D721Med (cell line): ENCODE measurements at regions not wholly inside any gene's neighbourhood (a gene's known extent, or its start where the extent isn't known, plus 50 kb on each side); places are given as distances from the start of the nearest gene placed in this dataset.

ENCODE experiments used
- DNase-seq: peaks from one replicate; pipeline ENCODE4 v3.0.0; 2011; ENCODE audit warnings: low spot score; ENCODE audit not compliant: insufficient read length
- FAIRE-seq: peaks from 2 replicates; lab custom pipeline; 2011; peaks lifted over from hg19 to GRCh38; lab: Jason Lieb, UNC
- CTCF ChIP-seq: IDR thresholded peaks from 2 replicates; pipeline ENCODE4 v1.5.1; 2012; ENCODE audit warnings: mild to moderate bottlenecking, control low read depth; ENCODE audit not compliant: insufficient read depth; ENCODE audit errors: missing control alignments

DNA sequence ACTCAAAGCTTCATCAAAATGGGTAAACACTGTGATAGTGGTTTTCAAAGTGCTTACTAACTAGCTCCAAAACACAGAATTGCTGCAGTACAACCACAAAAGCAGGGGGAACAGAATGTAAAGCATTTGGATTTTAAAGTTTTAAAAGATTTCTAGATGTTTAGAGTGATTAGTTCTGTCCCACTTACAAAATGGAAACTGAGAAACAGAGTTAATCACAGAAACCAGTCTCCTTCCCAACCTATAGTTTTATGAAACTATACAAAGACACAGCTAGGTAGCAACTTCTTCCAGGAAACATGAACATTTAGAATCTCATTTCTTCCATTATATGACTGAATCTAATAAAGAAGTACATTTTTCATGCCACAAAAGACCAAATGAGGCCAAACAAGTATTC, 73.8 kb upstream of the HNRNPA3 start:
- no peak for DNase-seq
- no peak for TF ChIP-seq CTCF
- FAIRE-seq: no peak

DNA sequence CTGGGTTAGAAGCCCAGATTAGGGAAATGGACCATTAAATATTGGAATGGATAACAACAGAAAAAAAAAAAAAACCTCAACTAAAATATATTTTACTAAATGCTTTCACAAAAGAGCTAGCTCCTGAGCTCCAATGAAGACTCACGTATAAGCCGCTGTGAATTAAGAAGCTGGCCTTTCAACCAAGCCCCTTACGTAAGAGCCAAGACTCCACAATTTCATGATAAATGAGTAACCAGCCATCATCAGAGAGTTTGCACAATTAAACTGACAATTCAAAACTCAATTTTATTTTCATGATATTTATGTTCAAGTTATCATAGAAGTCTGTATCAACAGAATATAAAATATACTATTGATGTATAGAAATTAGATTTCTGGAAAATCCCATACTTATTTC, 70.7 kb upstream of the HNRNPA3 start:
- no peak for TF ChIP-seq CTCF
- FAIRE-seq (no peak), DNase-seq (no peak)

- no peak for DNase-seq
- TF ChIP-seq CTCF: no peak
- no peak for FAIRE-seq
Measured at GRCh38 chr2:177143444-177143843, 69.2 kb upstream of the HNRNPA3 start.

GRCh38 chr2:177147093-177147694, 65.4 kb upstream of the HNRNPA3 start:
- DNase-seq (no peak), FAIRE-seq (peak; percentile 90)
- peak; percentile 76 for TF ChIP-seq CTCF

GRCh38 chr2:177147834-177148445, 64.7 kb upstream of the HNRNPA3 start:
- TF ChIP-seq CTCF: no peak
- FAIRE-seq (no peak), DNase-seq (no peak)

DNA sequence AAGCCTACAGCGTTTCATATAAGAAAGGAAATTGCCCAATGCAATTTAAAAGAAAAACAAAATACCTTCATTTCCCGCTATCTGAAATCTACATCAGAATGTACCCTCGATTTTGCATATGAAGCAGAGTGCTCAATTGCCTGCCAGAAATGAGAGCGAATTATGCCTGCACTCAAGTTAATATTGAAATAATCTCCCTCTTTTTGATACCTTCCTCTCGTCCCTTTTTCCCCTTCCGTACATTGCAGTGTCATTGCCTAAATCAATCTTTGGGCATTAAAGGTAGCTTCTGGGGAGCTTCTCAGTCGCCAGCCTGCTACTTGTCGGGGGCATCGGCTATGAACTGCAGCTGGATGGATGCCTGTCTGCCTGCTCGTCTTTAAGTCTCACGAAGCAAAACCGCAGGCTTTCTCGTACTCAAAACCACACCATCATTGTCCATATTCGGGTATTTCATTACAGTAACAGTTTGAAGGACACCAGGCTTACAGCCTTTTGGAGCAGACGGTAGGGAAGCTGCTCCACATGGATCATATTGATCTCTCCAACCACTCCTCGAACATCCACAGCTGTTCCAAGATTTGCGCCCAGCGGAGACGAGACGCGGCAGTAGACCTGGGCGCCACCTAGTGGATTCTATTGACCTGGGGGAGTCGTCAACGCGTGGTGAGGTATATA, 64.0 kb upstream of the HNRNPA3 start:
- TF ChIP-seq CTCF: peak; percentile 88
- FAIRE-seq (peak; percentile 92), DNase-seq (no peak)

- FAIRE-seq: no peak
- no peak for TF ChIP-seq CTCF
- no peak for DNase-seq
Measured at GRCh38 chr2:177149155-177149503, 63.5 kb upstream of the HNRNPA3 start.
